Fibroblast of the aortic adventitia (primary cell): ENCODE measurements at regions not wholly inside any gene's neighbourhood (a gene's known extent, or its start where the extent isn't known, plus 50 kb on each side); places are given as distances from the start of the nearest gene placed in this dataset.
"Not testable (repeated sequence)": the region's sequence is repeated elsewhere in the genome, so short reads cannot be mapped to it uniquely, and the experiment has no call there.

Experiments
- DNase-seq: peaks from one replicate; pipeline ENCODE4 v3.0.0-alpha.2; 2010; ENCODE audit warnings: low read depth
- H3K4me3 ChIP-seq: 2 replicates; pipeline ENCODE4 v1.5.1; 2011; ENCODE audit warnings: low read depth, mild to moderate bottlenecking, control low read depth, low read length, moderate library complexity
- TF ChIP-seq, protein P1 (sequence below): IDR thresholded peaks from 2 replicates; pipeline ENCODE4 v1.5.1; 2011; ENCODE audit warnings: mild to moderate bottlenecking, low read length, control low read depth, inconsistent platforms; ENCODE audit not compliant: insufficient read depth

DNA sequence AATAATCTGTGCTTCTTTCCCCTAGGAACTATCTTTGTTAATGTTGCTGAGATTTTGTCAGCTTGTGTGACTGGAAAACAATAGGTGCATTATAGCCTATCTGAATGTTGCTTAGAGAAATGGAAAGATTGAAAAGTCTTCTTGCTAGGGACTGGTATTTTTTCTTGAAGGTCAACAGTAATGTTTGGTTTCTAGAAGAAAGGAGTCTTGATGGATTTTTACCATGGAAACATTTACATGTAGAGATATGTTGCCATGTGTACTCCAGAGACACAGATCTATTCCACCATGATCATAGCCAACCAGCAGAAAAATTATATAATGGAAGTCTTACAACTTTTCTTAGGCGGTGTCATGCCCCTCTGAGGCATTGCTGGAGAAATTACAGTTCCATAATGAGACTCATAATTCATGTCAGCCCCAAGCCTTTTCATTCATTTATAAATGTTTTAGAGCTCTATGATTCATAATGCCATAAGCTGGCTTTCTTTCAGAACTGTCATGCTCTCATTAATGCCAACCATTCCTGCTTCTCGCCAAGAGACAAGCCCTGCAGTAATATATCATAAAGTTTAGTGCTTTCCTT, 175.1 kb upstream of the PTPRZ1 start:
- H3K4me3 ChIP-seq: no peak overlapping the region
- DNase-seq: no peak
- TF ChIP-seq, protein P1, sequence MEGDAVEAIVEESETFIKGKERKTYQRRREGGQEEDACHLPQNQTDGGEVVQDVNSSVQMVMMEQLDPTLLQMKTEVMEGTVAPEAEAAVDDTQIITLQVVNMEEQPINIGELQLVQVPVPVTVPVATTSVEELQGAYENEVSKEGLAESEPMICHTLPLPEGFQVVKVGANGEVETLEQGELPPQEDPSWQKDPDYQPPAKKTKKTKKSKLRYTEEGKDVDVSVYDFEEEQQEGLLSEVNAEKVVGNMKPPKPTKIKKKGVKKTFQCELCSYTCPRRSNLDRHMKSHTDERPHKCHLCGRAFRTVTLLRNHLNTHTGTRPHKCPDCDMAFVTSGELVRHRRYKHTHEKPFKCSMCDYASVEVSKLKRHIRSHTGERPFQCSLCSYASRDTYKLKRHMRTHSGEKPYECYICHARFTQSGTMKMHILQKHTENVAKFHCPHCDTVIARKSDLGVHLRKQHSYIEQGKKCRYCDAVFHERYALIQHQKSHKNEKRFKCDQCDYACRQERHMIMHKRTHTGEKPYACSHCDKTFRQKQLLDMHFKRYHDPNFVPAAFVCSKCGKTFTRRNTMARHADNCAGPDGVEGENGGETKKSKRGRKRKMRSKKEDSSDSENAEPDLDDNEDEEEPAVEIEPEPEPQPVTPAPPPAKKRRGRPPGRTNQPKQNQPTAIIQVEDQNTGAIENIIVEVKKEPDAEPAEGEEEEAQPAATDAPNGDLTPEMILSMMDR: no peak

DNA sequence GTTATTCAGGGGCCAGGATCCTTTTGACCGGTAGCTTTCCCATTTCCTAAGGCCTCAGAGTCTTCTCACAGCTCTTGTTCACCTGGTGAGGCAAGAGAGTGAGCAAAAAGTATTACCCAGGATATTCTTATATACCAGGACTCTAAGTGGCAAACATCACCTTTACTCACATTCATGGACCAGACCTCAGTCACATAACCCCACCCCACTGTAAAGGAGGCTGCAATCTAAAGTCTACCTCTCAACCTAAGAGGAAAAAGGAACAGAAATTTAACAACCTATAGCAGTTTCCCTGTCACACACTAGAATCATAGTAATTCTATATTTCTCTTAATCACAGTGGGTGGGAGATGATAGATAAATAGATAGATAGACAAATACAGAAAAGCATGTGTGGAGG, 176.0 kb upstream of the PTPRZ1 start:
- TF ChIP-seq, protein P1: no peak
- DNase-seq: no peak
- H3K4me3 ChIP-seq: no peak overlapping the region

DNA sequence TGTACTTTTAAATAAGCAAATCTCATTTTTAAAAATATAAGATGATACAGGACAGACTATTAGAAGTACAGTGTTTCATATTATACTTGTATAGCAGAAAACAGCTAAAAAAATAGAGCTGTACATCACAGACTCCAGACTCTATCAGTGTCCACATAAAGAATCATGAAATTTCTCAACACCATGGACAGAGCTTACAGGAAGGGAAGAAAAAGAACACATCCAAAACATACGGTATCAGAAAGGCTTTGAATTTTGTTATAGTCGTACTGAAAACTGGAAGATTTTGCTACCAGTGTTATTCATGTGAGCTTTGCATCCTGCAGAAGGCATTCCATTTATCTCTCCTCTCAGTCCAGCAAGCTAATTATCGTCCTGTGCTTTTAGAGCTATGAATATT, 183.2 kb upstream of the PTPRZ1 start:
- peak; percentile 1 for DNase-seq
- no peak overlapping the region for H3K4me3 ChIP-seq
- TF ChIP-seq, protein P1: no peak

DNA sequence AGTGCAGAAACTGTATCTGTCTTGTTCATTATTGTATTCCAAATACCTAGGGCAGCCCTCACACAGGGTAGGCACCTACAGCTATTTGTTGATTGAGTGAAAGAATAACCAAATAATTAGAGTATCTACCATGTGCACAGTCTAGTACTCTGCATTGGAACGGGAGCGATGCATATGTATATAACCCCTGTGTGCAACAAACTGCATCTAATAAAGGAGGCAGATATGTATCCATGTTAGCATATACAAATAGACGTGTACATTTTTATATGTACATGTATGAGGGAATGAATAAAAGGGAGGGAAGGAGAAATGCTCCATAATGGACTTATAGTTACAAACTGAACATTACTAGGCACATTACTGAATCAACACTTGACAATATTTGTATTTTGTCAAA, 191.3 kb upstream of the PTPRZ1 start:
- TF ChIP-seq, protein P1: no peak
- H3K4me3 ChIP-seq: no peak overlapping the region
- no peak for DNase-seq

DNA sequence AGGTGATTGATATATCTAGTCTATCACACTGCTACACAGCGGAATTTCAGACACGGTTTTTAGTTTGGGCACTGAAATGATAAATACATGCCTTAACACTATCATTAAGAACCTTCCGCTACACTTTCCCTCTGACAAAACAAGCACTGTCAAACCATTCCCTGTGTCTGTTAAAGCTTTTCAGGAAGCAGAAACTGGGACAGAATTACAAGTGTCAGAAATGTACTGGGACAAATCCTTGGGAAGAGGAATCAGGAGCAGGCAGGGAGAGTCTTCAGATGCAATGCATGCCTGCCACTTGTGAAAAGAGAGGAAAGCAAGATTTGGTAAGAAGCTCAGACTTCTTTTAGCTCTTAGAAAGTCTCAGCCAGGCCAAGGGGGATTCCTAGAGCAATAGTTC, 196.8 kb upstream of the PTPRZ1 start:
- TF ChIP-seq, protein P1: no peak
- H3K4me3 ChIP-seq: no peak overlapping the region
- no peak for DNase-seq

DNA sequence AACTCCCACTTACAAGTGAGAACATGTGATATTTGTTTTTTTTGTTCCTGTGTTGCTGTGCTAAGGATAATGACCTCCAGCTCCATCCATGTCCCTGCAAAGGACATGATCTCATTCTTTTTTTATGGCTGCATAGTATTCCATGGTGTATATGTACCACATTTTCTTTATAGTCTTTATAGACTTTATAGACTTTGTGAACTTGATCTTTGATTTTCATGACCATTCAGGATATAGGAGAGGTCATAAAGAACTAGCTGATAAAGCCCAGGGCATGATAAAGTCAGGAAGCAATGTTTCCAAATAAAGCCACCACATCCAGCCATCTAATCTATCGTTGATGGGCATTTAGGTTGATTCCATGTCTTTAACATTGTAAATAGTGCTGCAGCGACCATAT, 198.5 kb upstream of the PTPRZ1 start:
- DNase-seq, H3K4me3 ChIP-seq: not testable (repeated sequence)

DNA sequence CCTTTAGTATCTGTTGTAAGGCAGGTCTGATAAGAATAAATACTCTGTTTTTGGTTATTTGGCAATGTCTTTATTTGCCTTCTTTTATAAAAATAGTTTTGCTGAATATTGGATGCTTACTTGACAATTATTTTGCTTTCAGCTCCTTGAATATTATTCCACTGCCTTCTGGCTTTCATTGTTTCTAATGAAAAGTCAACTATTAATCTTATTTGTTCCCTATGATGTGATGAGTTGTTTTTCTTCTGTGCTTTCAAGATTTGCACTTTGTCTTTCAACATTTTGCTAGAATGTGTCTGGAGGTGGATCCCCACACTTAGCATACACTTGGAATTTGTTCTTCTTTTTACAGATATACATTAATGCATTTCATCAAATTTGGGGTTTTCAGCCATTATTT, 203.8 kb upstream of the PTPRZ1 start:
- no peak for DNase-seq
- no peak overlapping the region for H3K4me3 ChIP-seq
- TF ChIP-seq, protein P1: no peak

DNA sequence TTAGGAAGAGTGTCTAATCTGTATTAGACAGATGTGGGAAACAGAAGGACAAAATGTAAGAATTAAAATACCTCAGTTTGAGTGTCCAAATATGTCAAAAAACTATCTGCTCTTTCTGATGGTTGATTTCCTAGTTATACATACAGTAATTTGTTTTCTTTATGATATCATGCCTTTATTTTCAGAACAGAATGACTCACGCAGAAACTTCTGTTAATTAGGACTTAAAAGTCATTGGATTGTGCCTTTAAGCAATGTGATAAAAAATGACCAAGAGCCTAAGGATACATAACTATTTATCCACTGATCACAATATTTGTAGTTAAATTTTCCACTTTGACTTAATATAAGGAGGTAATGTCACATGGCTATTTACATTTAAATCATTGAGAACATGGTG, 206.7 kb upstream of the PTPRZ1 start:
- no peak for DNase-seq
- TF ChIP-seq, protein P1: no peak
- no peak overlapping the region for H3K4me3 ChIP-seq
